H1 (cell line): ENCODE measurements at regions not wholly inside any gene's neighbourhood (a gene's known extent, or its start where the extent isn't known, plus 50 kb on each side); places are given as distances from the start of the nearest gene placed in this dataset.

ENCODE experiments used
- CTCF ChIA-PET: fragments of 300-600 bp; sonication (Branson Sonifier 250); formaldehyde crosslinking; loops from one replicate; lab custom pipeline; 2021; ENCODE audit not compliant: partially characterized antibody; lab: Charles Lee
- POLR2A ChIA-PET: fragments of 300-600 bp; sonication (Branson Sonifier 250); formaldehyde crosslinking; loops from one replicate; lab custom pipeline; 2021; ENCODE audit warnings: inconsistent platforms; ENCODE audit not compliant: partially characterized antibody; lab: Charles Lee
- DNase-seq, 2 experiments: peaks; one replicate each; pipeline versions ENCODE4 v3.0.0 to v3.0.0-alpha.2; 2010 to 2022; ENCODE audit warnings: low spot score in 2 of 2, low read depth in 1 of 2, mixed read lengths in 1 of 2
- FAIRE-seq: peaks from 2 replicates; lab custom pipeline; 2011; peaks lifted over from hg19 to GRCh38; lab: Jason Lieb, UNC
- H2AFZ ChIP-seq: 2 replicates; pipeline ENCODE4 v1.8.1; 2012; ENCODE audit warnings: low read length, inconsistent platforms
- H2AK5ac ChIP-seq: 2 replicates; pipeline ENCODE4 v1.6.1; 2013; ENCODE audit warnings: low read depth, low read length
- H2BK120ac ChIP-seq: replicated peaks from 2 replicates; pipeline ENCODE3; 2013; ENCODE audit warnings: low read depth, low read length, inconsistent platforms
- H2BK12ac ChIP-seq: 2 replicates; pipeline ENCODE4 v1.6.1; 2013; ENCODE audit warnings: low read depth, low read length
- H2BK15ac ChIP-seq: 2 replicates; pipeline ENCODE4 v1.6.1; 2013; ENCODE audit warnings: low read length
- H2BK20ac ChIP-seq: 2 replicates; pipeline ENCODE4 v1.6.1; 2013; ENCODE audit warnings: low read length
- H2BK5ac ChIP-seq: 2 replicates; pipeline ENCODE4 v1.6.1; 2013; ENCODE audit warnings: low read depth, low read length
- H3K14ac ChIP-seq: 2 replicates; pipeline ENCODE4 v1.6.1; 2013; ENCODE audit warnings: inconsistent platforms; ENCODE audit not compliant: insufficient read length
- H3K18ac ChIP-seq: 2 replicates; pipeline ENCODE4 v1.6.1; 2013; ENCODE audit warnings: low read length; ENCODE audit errors: extremely low read depth
- H3K23ac ChIP-seq: 2 replicates; pipeline ENCODE4 v1.6.1; 2013; ENCODE audit warnings: inconsistent platforms; ENCODE audit not compliant: insufficient read length
- H3K23me2 ChIP-seq: 2 replicates; pipeline ENCODE4 v1.6.1; 2013; ENCODE audit warnings: low read depth, low read length
- H3K27ac ChIP-seq: 2 replicates; pipeline ENCODE4 v1.6.1; 2011; ENCODE audit warnings: low read depth, low read length, inconsistent platforms
- H3K27me3 ChIP-seq, 4 experiments: replicated peaks in 1 of 4; 1 replicate in 1 of 4; 2 replicates in 3 of 4; pipeline versions ENCODE4 v1.6.1 to v1.8.1; 2011 to 2013; ENCODE audit warnings: low read length in 3 of 4, mild to moderate bottlenecking in 3 of 4, inconsistent platforms in 2 of 4, mixed read lengths in 2 of 4, moderate library complexity in 1 of 4; ENCODE audit not compliant: control insufficient read depth in 3 of 4, insufficient read depth in 3 of 4; ENCODE audit errors: extremely low read depth in 1 of 4
- H3K36me3 ChIP-seq, 4 experiments: 2 replicates each; pipeline versions ENCODE4 v1.6.1 to v1.8.1; 2011 to 2013; ENCODE audit warnings: mild to moderate bottlenecking in 4 of 4, low read length in 3 of 4, moderate library complexity in 2 of 4, control low read depth in 1 of 4, inconsistent platforms in 1 of 4; ENCODE audit not compliant: insufficient read depth in 4 of 4, control insufficient read depth in 2 of 4
- H3K4ac ChIP-seq: replicated peaks from 2 replicates; pipeline ENCODE3; 2013; ENCODE audit warnings: low read length, low read depth, mixed read lengths, inconsistent platforms; ENCODE audit not compliant: insufficient read length
- H3K4me1 ChIP-seq, 4 experiments: replicated peaks in 1 of 4; 1 replicate in 1 of 4; 2 replicates in 3 of 4; pipeline versions ENCODE4 v1.6.1 to v1.8.1; 2011 to 2013; ENCODE audit warnings: low read length in 3 of 4, inconsistent platforms in 2 of 4, mixed read lengths in 1 of 4; ENCODE audit not compliant: insufficient read depth in 4 of 4, control insufficient read depth in 3 of 4
- H3K4me2 ChIP-seq, 2 experiments: 2 replicates each; pipeline versions ENCODE4 v1.6.1 to v1.8.1; 2011 to 2013; ENCODE audit warnings: low read depth in 2 of 2, low read length in 2 of 2, control low read depth in 1 of 2, inconsistent platforms in 1 of 2, mild to moderate bottlenecking in 1 of 2; ENCODE audit not compliant: insufficient read depth in 1 of 2
- H3K4me3 ChIP-seq, 4 experiments: fragments of 200-600, 300-600 bp in 1 of 4; sonication (generic), shearing (Covaris generic), sonication (Bioruptor Twin) in 1 of 4; 2 replicates each; pipeline versions ENCODE4 v1.5.1 to v1.8.1; 2011 to 2016; ENCODE audit warnings: low read length in 4 of 4, low read depth in 3 of 4, control low read depth in 2 of 4, inconsistent platforms in 2 of 4, mild to moderate bottlenecking in 2 of 4, mixed read lengths in 1 of 4, moderate library complexity in 1 of 4; ENCODE audit not compliant: insufficient read depth in 2 of 4; ENCODE audit errors: extremely low read depth in 1 of 4
- H3K56ac ChIP-seq: replicated peaks from 2 replicates; pipeline ENCODE3; 2013; ENCODE audit warnings: low read depth, mild to moderate bottlenecking, mixed read lengths, low read length, inconsistent platforms; ENCODE audit not compliant: insufficient read length
- H3K79me1 ChIP-seq: 2 replicates; pipeline ENCODE4 v1.6.1; 2013; ENCODE audit warnings: low read depth, low read length, control low read depth
- H3K79me2 ChIP-seq, 2 experiments: 2 replicates each; pipeline versions ENCODE4 v1.6.1 to v1.8.1; 2012 to 2013; ENCODE audit warnings: low read length in 2 of 2, mild to moderate bottlenecking in 2 of 2, inconsistent platforms in 1 of 2; ENCODE audit not compliant: insufficient read depth in 2 of 2, control insufficient read depth in 1 of 2
- H3K9ac ChIP-seq, 4 experiments: replicated peaks in 1 of 4; 1 replicate in 1 of 4; 2 replicates in 3 of 4; pipeline versions ENCODE4 v1.6.1 to v1.8.1; 2011 to 2013; ENCODE audit warnings: low read depth in 3 of 4, low read length in 3 of 4, control low read depth in 2 of 4, mild to moderate bottlenecking in 2 of 4, moderate library complexity in 2 of 4, inconsistent platforms in 1 of 4; ENCODE audit errors: extremely low read depth in 1 of 4
- H3K9me3 ChIP-seq, 2 experiments: 2 replicates each; pipeline versions ENCODE4 v1.6.1 to v1.8.1; 2012 to 2013; ENCODE audit warnings: mild to moderate bottlenecking in 2 of 2, moderate library complexity in 2 of 2, control low read depth in 1 of 2, inconsistent platforms in 1 of 2, low read depth in 1 of 2, low read length in 1 of 2, mixed read lengths in 1 of 2; ENCODE audit not compliant: insufficient read depth in 2 of 2
- H4K20me1 ChIP-seq, 2 experiments: replicated peaks in 1 of 2; 2 replicates each; pipeline versions ENCODE3 to v1.8.1; 2011 to 2013; ENCODE audit warnings: inconsistent platforms in 2 of 2, low read length in 2 of 2, mild to moderate bottlenecking in 1 of 2; ENCODE audit not compliant: insufficient read depth in 2 of 2, control insufficient read depth in 1 of 2
- H4K5ac ChIP-seq: 2 replicates; pipeline ENCODE4 v1.6.1; 2013; ENCODE audit warnings: low read length, low read depth, mixed read lengths, inconsistent platforms; ENCODE audit not compliant: insufficient read length
- H4K8ac ChIP-seq: 2 replicates; pipeline ENCODE4 v1.8.0; 2013; ENCODE audit warnings: mild to moderate bottlenecking, moderate library complexity, low read length, inconsistent platforms; ENCODE audit not compliant: insufficient read depth; ENCODE audit errors: extremely low read depth
- H4K91ac ChIP-seq: replicated peaks from 2 replicates; pipeline ENCODE3; 2013; ENCODE audit warnings: low read length, mixed read lengths, inconsistent platforms; ENCODE audit not compliant: insufficient read length
- BRCA1 ChIP-seq: IDR thresholded peaks from 2 replicates; pipeline ENCODE4 v1.6.1; 2012; ENCODE audit warnings: low read depth, low read length, improper control_type of control experiment
- CTCF ChIP-seq, 3 experiments: IDR thresholded peaks; 1 replicate in 2 of 3; 2 replicates in 1 of 3; pipeline versions ENCODE4 v1.5.1 to v1.6.1; 2011; ENCODE audit warnings: low read length in 3 of 3, mild to moderate bottlenecking in 3 of 3, inconsistent platforms in 2 of 3, low read depth in 1 of 3, moderate library complexity in 1 of 3; ENCODE audit not compliant: insufficient read depth in 1 of 3; ENCODE audit errors: control extremely low read depth in 1 of 3
- POLR2A ChIP-seq, 2 experiments: IDR thresholded peaks; 1 replicate in 1 of 2; 2 replicates in 1 of 2; pipeline ENCODE4 v1.6.1; 2011; ENCODE audit warnings: low read depth in 2 of 2, low read length in 2 of 2, mild to moderate bottlenecking in 2 of 2; ENCODE audit errors: control extremely low read depth in 1 of 2
- RAD21 ChIP-seq, 2 experiments: IDR thresholded peaks in 1 of 2; conservative IDR thresholded peaks in 1 of 2; 2 replicates each; pipeline ENCODE4 v1.6.1; 2011; ENCODE audit warnings: low read depth in 2 of 2, low read length in 2 of 2, improper control_type of control experiment in 1 of 2, inconsistent platforms in 1 of 2, mild to moderate bottlenecking in 1 of 2, moderate library complexity in 1 of 2
- SP4 ChIP-seq: IDR thresholded peaks from 2 replicates; pipeline ENCODE4 v1.6.1; 2012; ENCODE audit warnings: low read length, inconsistent platforms
- WGBS, 2 experiments: shearing (Covaris generic) in 1 of 2; methylation state at CpG; one replicate each; pipeline versions ENCODE4 v1.1.6 to v1.1.7; 2013 to 2015; ENCODE audit warnings: low lambda C conversion rate in 2 of 2, mixed read lengths in 2 of 2, inconsistent platforms in 1 of 2, low coverage in 1 of 2, missing lambda C conversion rate in 1 of 2; ENCODE audit not compliant: insufficient replicate concordance in 2 of 2, insufficient coverage in 1 of 2, insufficient read length in 1 of 2; ENCODE audit errors: extremely low coverage in 1 of 2, missing lambda C conversion rate in 1 of 2; 5-methylcytosine and 5-hydroxymethylcytosine counted together

GRCh38 chr15:31605467-31605931 lies 278.9 kb downstream of the KLF13 start:
- H2BK5ac ChIP-seq: no peak overlapping the region
- no peak overlapping the region for H2BK20ac ChIP-seq
- ChIA-PET CTCF (interaction anchor here (0.7 to 2.0 kb wide), 13 partner anchors 10 to 341 kb away, joined by 3 to 9 read pairs (median 3); no protein-coding TSS in a partner anchor), POLR2A (no interaction called here)
- no peak overlapping the region for H3K4me2 ChIP-seq
- H2BK120ac ChIP-seq: no peak overlapping the region
- no peaks in the 10 kb centered on the region for H4K20me1 ChIP-seq
- no peak overlapping the region for H2AFZ ChIP-seq
- no peak overlapping the region for H3K27ac ChIP-seq
- H3K4ac ChIP-seq: no peak overlapping the region
- no peak overlapping the region for H2BK15ac ChIP-seq
- H3K27me3 ChIP-seq: no peaks in the 10 kb centered on the region
- H3K79me2 ChIP-seq: no peaks in the 10 kb centered on the region
- peaks cover 0 to 4% (median 3%) of the 10 kb centered on the region in 4 experiments; a peak in 4 of 7 replicates for H3K4me1 ChIP-seq
- H4K5ac ChIP-seq: no peak overlapping the region
- H3K4me3 ChIP-seq: no peak overlapping the region
- no peak overlapping the region for H4K8ac ChIP-seq
- H2AK5ac ChIP-seq: no peak overlapping the region
- no peak overlapping the region for H3K56ac ChIP-seq
- no peak overlapping the region for H3K23ac ChIP-seq
- H4K91ac ChIP-seq: no peak overlapping the region
- TF ChIP-seq BRCA1 (no peak), CTCF (IDR thresholded peaks at IDR 0.05; ENCODE audit: control extremely low read depth in 1 of 3, insufficient read depth in 1 of 3, low read depth in 1 of 3, low read length in 3 of 3) (peak; percentile 50 to 74 (median 69)), RAD21 (IDR thresholded peaks at IDR 0.05 in 1 of 2, conservative IDR thresholded peaks at IDR 0.05 in 1 of 2; ENCODE audit: low read depth in 2 of 2, low read length in 2 of 2) (peak; percentile 37 to 57), POLR2A (IDR thresholded peaks at IDR 0.05; ENCODE audit: control extremely low read depth in 1 of 2, low read depth in 2 of 2, low read length in 2 of 2) (no peak), SP4 (no peak)
- TF ChIP-seq, all 59 proteins: peak for 2
- H3K23me2 ChIP-seq: no peaks in the 10 kb centered on the region
- no peak overlapping the region for H3K14ac ChIP-seq
- FAIRE-seq (peak; percentile 19), DNase-seq (peak in 1 of 2 experiments; percentile 74)
- H3K18ac ChIP-seq: no peak overlapping the region
- no peak overlapping the region for H2BK12ac ChIP-seq
- H3K79me1 ChIP-seq: no peaks in the 10 kb centered on the region
- WGBS, 2 experiments: 66% methylated on average over 9 of the region's 9 CpGs; no CpG with 5 or more reads in 1 of the 2 experiments
- H3K9me3 ChIP-seq: no peaks in the 10 kb centered on the region; a peak in 1 of 4 replicates
- no peak overlapping the region for H3K9ac ChIP-seq
- H3K36me3 ChIP-seq: no peaks in the 10 kb centered on the region
